WTC11 (cell line): ENCODE measurements at regions not wholly inside any gene's neighbourhood (a gene's known extent, or its start where the extent isn't known, plus 50 kb on each side); places are given as distances from the start of the nearest gene placed in this dataset.

Experiments
- ATAC-seq: fragments of 200-7000 bp; cut with Tn5 transposase; 2 replicates; pipeline ENCODE4 v1.10.0; 2021; ENCODE audit warnings: mild to moderate bottlenecking, moderate library complexity
- CTCF ChIA-PET: fragments of 300-600 bp; sonication (Branson Sonifier 250); formaldehyde crosslinking; loops from one replicate; lab custom pipeline; 2021; ENCODE audit warnings: antibody characterized with exemption; lab: Charles Lee
- POLR2A ChIA-PET: fragments of 350-600 bp; sonication (Branson Sonifier 250); formaldehyde crosslinking; loops from one replicate; lab custom pipeline; 2021; ENCODE audit warnings: antibody characterized with exemption; lab: Charles Lee
- DNase-seq: peaks from one replicate; pipeline ENCODE4 v3.0.0; 2021; ENCODE audit warnings: low spot score
- H3K27ac Mint-ChIP-seq: 2 replicates; pipeline ENCODE4 v1.8.0; 2021; ENCODE audit warnings: mixed read lengths
- H3K27me3 Mint-ChIP-seq: 2 replicates; pipeline ENCODE4 v1.8.0; 2021; ENCODE audit warnings: low read depth, mild to moderate bottlenecking, moderate library complexity, mixed read lengths
- H3K36me3 Mint-ChIP-seq: 2 replicates; pipeline ENCODE4 v1.8.0; 2021; ENCODE audit warnings: mixed read lengths
- H3K4me1 Mint-ChIP-seq: 2 replicates; pipeline ENCODE4 v1.8.0; 2022; ENCODE audit warnings: mixed read lengths
- H3K4me3 Mint-ChIP-seq: 2 replicates; pipeline ENCODE4 v1.8.0; 2021; ENCODE audit warnings: mild to moderate bottlenecking, moderate library complexity, mixed read lengths
- H3K9me3 Mint-ChIP-seq: 2 replicates; pipeline ENCODE4 v1.8.0; 2021; ENCODE audit warnings: mixed read lengths
- AFF4 ChIP-seq: sonication (generic); formaldehyde crosslinking; IDR thresholded peaks from 2 replicates; pipeline ENCODE4 v1.8.1; 2023; ENCODE audit warnings: mild to moderate bottlenecking, missing genetic modification reagents, borderline replicate concordance
- CDX4 ChIP-seq: fragments of 250-450 bp; sonication (Bioruptor Pico); IDR thresholded peaks from 2 replicates; pipeline ENCODE4 v1.9.0; 2021; ENCODE audit warnings: moderate library complexity, mild to moderate bottlenecking, inconsistent platforms, borderline replicate concordance
- CREM ChIP-seq: sonication (generic); formaldehyde crosslinking; IDR thresholded peaks from 2 replicates; pipeline ENCODE4 v1.8.1; 2022; ENCODE audit warnings: mild to moderate bottlenecking, missing genetic modification reagents, moderate library complexity
- E2F1 ChIP-seq: sonication (generic); formaldehyde crosslinking; IDR thresholded peaks from 2 replicates; pipeline ENCODE4 v1.8.0; 2022; ENCODE audit warnings: mild to moderate bottlenecking, missing genetic modification reagents
- E2F5 ChIP-seq: sonication (generic); formaldehyde crosslinking; IDR thresholded peaks from 2 replicates; pipeline ENCODE4 v1.8.1; 2022; ENCODE audit warnings: mild to moderate bottlenecking, moderate library complexity, missing genetic modification reagents
- EMX1 ChIP-seq: fragments of 250-450 bp; sonication (Bioruptor Pico); IDR thresholded peaks from 2 replicates; pipeline ENCODE4 v1.8.0; 2021; ENCODE audit warnings: mild to moderate bottlenecking
- ESRRA ChIP-seq: sonication (generic); formaldehyde crosslinking; IDR thresholded peaks from 2 replicates; pipeline ENCODE4 v1.8.1; 2022; ENCODE audit warnings: mild to moderate bottlenecking, missing genetic modification reagents, borderline replicate concordance
- FOXK1 ChIP-seq: sonication (generic); formaldehyde crosslinking; IDR thresholded peaks from 2 replicates; pipeline ENCODE4 v1.8.0; 2022; ENCODE audit warnings: mild to moderate bottlenecking, moderate library complexity, missing genetic modification reagents
- FOXP1 ChIP-seq: sonication (generic); formaldehyde crosslinking; IDR thresholded peaks from 2 replicates; pipeline ENCODE4 v1.8.0; 2022; ENCODE audit warnings: missing genetic modification reagents, mild to moderate bottlenecking, moderate library complexity, borderline replicate concordance
- GABPB1 ChIP-seq: sonication (generic); formaldehyde crosslinking; IDR thresholded peaks from 2 replicates; pipeline ENCODE4 v1.8.1; 2023; ENCODE audit warnings: mild to moderate bottlenecking, missing genetic modification reagents
- GRHL2 ChIP-seq: fragments of 250-450 bp; sonication (Bioruptor Pico); IDR thresholded peaks from 2 replicates; pipeline ENCODE4 v1.8.0; 2022; ENCODE audit warnings: mild to moderate bottlenecking, moderate library complexity; ENCODE audit not compliant: insufficient replicate concordance, severe bottlenecking
- GTF2I ChIP-seq: fragments of 250-450 bp; sonication (Bioruptor Pico); conservative IDR thresholded peaks from 2 replicates; pipeline ENCODE4 v1.4.0; 2021; ENCODE audit warnings: mild to moderate bottlenecking
- IRF1 ChIP-seq: sonication (generic); formaldehyde crosslinking; IDR thresholded peaks from 2 replicates; pipeline ENCODE4 v1.8.0; 2023; ENCODE audit warnings: missing genetic modification reagents
- KAT7 ChIP-seq: sonication (generic); formaldehyde crosslinking; IDR thresholded peaks from 2 replicates; pipeline ENCODE4 v1.8.1; 2023; ENCODE audit warnings: missing genetic modification reagents, mild to moderate bottlenecking, borderline replicate concordance
- MAX ChIP-seq: sonication (generic); formaldehyde crosslinking; IDR thresholded peaks from 2 replicates; pipeline ENCODE4 v1.8.0; 2022; ENCODE audit warnings: mild to moderate bottlenecking, missing genetic modification reagents
- MYBL2 ChIP-seq: sonication (generic); formaldehyde crosslinking; IDR thresholded peaks from 2 replicates; pipeline ENCODE4 v1.8.1; 2023; ENCODE audit warnings: mild to moderate bottlenecking, moderate library complexity, missing genetic modification reagents
- OVOL2 ChIP-seq: fragments of 250-450 bp; sonication (Bioruptor Pico); IDR thresholded peaks from 2 replicates; pipeline ENCODE4 v1.9.0; 2021; ENCODE audit warnings: mild to moderate bottlenecking, borderline replicate concordance
- SP1 ChIP-seq: sonication (generic); formaldehyde crosslinking; conservative IDR thresholded peaks from 2 replicates; pipeline ENCODE4 v1.8.1; 2022; ENCODE audit warnings: missing genetic modification reagents
- STAT6 ChIP-seq: sonication (generic); formaldehyde crosslinking; conservative IDR thresholded peaks from 2 replicates; pipeline ENCODE4 v1.8.1; 2023; ENCODE audit warnings: mild to moderate bottlenecking, low read depth, missing genetic modification reagents, moderate library complexity
- ZMAT4 ChIP-seq: fragments of 250-450 bp; sonication (Bioruptor Pico); IDR thresholded peaks from 2 replicates; pipeline ENCODE4 v1.9.0; 2021; ENCODE audit warnings: mild to moderate bottlenecking
- ZNF423 ChIP-seq: fragments of 250-450 bp; sonication (Bioruptor Pico); IDR thresholded peaks from 2 replicates; pipeline ENCODE4 v2.1.2; 2022; ENCODE audit warnings: mild to moderate bottlenecking, moderate library complexity
- ZNF425 ChIP-seq: fragments of 250-450 bp; sonication (Bioruptor Pico); conservative IDR thresholded peaks from 2 replicates; pipeline ENCODE4 v1.9.0; 2021; ENCODE audit warnings: mild to moderate bottlenecking

GRCh38 chr2:224121406-224122067 lies 82.5 kb upstream of the SERPINE2 start:
- Mint-ChIP-seq H3K27me3 (no peaks in the 10 kb centered on the region), H3K27ac (no peak overlapping the region), H3K36me3 (peaks cover 23% of the 10 kb centered on the region), H3K4me3 (no peak overlapping the region), H3K9me3 (peaks cover 49% of the 10 kb centered on the region), H3K4me1 (peaks cover 10% of the 10 kb centered on the region; the same call in 1 of the 2 replicates)
- ChIA-PET CTCF (no interaction called here), POLR2A (no interaction called here)
- DNase-seq: no peak
- ATAC-seq: no peak
- TF ChIP-seq MYBL2 (no peak), OVOL2 (no peak), E2F5 (no peak), CDX4 (CRISPR knock-in tag) (no peak), ZNF425 (CRISPR knock-in tag) (no peak), SP1 (CRISPR knock-in tag) (no peak), E2F1 (CRISPR knock-in tag) (no peak), ESRRA (CRISPR knock-in tag) (no peak), GTF2I (no peak), ZMAT4 (CRISPR knock-in tag) (no peak), ZNF423 (CRISPR knock-in tag) (no peak), STAT6 (CRISPR knock-in tag) (no peak), MAX (no peak), GABPB1 (CRISPR knock-in tag) (no peak)

- POLR2A ChIA-PET: no interaction called here
- H3K27me3 Mint-ChIP-seq: no peaks in the 10 kb centered on the region
- CTCF ChIA-PET: no interaction called here
- TF ChIP-seq IRF1 (CRISPR knock-in tag): no peak
- TF ChIP-seq FOXP1 (CRISPR knock-in tag): no peak
- no peak for TF ChIP-seq AFF4
- no peak for TF ChIP-seq FOXK1
- TF ChIP-seq EMX1: no peak
- TF ChIP-seq KAT7 (CRISPR knock-in tag): no peak
- TF ChIP-seq CREM (CRISPR knock-in tag): no peak
- TF ChIP-seq GRHL2 (CRISPR knock-in tag): no peak
Measured at GRCh38 chr2:224120986-224121385, 81.9 kb upstream of the SERPINE2 start.

More at GRCh38 chr2:224120986-224121385, 81.9 kb upstream of the SERPINE2 start:
- ATAC-seq (no peak), DNase-seq (no peak)
- peaks cover 23% of the 10 kb centered on the region for H3K36me3 Mint-ChIP-seq
- H3K27ac Mint-ChIP-seq: no peak overlapping the region
- peaks cover 53% of the 10 kb centered on the region for H3K9me3 Mint-ChIP-seq
- peaks cover 5% of the 10 kb centered on the region; the same call in 1 of the 2 replicates for H3K4me1 Mint-ChIP-seq
- no peak overlapping the region for H3K4me3 Mint-ChIP-seq
